ENCODE measurements at regions not wholly inside any gene's neighbourhood (a gene's known extent, or its start where the extent isn't known, plus 50 kb on each side); places are given as distances from the start of the nearest gene placed in this dataset.

- no peak for DNase-seq
- no peak for TF ChIP-seq CTCF (IDR thresholded peaks at IDR 0.05)
- H3K36me3 ChIP-seq, result no peaks in the 10 kb centered on the region
- no peak overlapping the region for H3K27ac ChIP-seq
- H3K4me1 ChIP-seq, result no peaks in the 10 kb centered on the region
- H3K9me3 ChIP-seq, result no peaks in the 10 kb centered on the region
- no peak overlapping the region for H3K9ac ChIP-seq (ENCODE audit: low read depth in 2 of 2, low read length in 2 of 2)
- peaks cover 2% of the 10 kb centered on the region for H3K27me3 ChIP-seq
- intact Hi-C loops (cut with DNase I), result no loop called here
- H3K4me3 ChIP-seq, result no peak overlapping the region
Observed at GRCh38 chr3:184485906-184486305, 75.7 kb upstream of the EPHB3 start.

DNA sequence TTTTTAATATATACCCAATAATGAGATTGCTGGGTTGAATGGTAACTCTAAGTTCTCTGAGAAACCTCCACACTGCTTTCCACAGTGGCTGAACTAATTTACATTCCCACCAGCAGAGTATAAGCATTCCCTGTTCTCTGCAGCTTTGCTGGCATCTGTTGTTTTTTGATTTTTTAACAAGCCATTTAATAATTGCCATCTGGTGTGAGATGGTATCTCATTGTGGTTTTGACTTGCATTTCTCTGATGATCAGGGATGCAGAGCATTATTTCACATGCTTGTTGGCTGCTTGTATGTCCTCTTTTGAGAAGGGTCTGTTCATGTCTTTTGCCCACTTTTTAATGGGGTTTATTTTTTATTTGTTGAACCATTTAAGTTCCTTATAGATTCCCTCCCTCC lies 75.0 kb upstream of the EPHB3 start:
- no peak overlapping the region for H3K27ac ChIP-seq
- peaks cover 9% of the 10 kb centered on the region for H3K27me3 ChIP-seq
- H3K9me3 ChIP-seq, result no peaks in the 10 kb centered on the region
- no peak for TF ChIP-seq CTCF (IDR thresholded peaks at IDR 0.05)
- H3K4me3 ChIP-seq, result no peak overlapping the region
- H3K4me1 ChIP-seq, result no peaks in the 10 kb centered on the region
- H3K36me3 ChIP-seq, result no peaks in the 10 kb centered on the region
- intact Hi-C loops (cut with DNase I), result no loop called here
- no peak for DNase-seq
- H3K9ac ChIP-seq (ENCODE audit: low read depth in 2 of 2, low read length in 2 of 2), result no peak overlapping the region

DNA sequence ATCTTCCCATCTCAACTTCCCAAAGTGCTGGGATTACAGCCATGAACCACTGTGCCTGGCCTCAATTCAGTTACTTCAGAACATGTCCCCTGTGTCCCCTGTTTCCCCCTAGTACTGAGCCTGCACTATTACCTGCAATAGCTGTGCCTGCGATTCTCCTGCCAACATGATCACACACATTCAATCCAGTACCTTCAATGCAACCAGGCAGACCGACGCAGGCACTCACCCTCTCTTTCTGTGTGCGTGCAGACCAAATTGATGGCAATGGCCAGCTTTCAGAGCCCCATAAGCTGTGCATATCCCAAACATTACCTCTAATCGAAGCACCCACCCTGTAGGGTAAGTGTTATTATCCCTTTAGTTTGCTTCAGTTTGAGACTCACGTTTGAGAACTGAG lies 73.0 kb upstream of the EPHB3 start:
- peaks cover 17% of the 10 kb centered on the region for H3K27me3 ChIP-seq
- no peaks in the 10 kb centered on the region for H3K9me3 ChIP-seq
- DNase-seq, result no peak
- H3K4me3 ChIP-seq, result no peak overlapping the region
- H3K27ac ChIP-seq, result no peak overlapping the region
- no peaks in the 10 kb centered on the region for H3K4me1 ChIP-seq
- intact Hi-C loops (cut with DNase I), result no loop called here
- H3K9ac ChIP-seq (ENCODE audit: low read depth in 2 of 2, low read length in 2 of 2), result no peak overlapping the region
- no peaks in the 10 kb centered on the region for H3K36me3 ChIP-seq
- no peak for TF ChIP-seq CTCF (IDR thresholded peaks at IDR 0.05)

- H3K27ac ChIP-seq, result no peak overlapping the region
- no peaks in the 10 kb centered on the region for H3K36me3 ChIP-seq
- no peaks in the 10 kb centered on the region for H3K4me1 ChIP-seq
- no peak for DNase-seq
- intact Hi-C loops (cut with DNase I), result no loop called here
- no peak overlapping the region for H3K9ac ChIP-seq (ENCODE audit: low read depth in 2 of 2, low read length in 2 of 2)
- H3K27me3 ChIP-seq, result peaks cover 17% of the 10 kb centered on the region
- H3K9me3 ChIP-seq, result no peaks in the 10 kb centered on the region
- no peak for TF ChIP-seq CTCF (IDR thresholded peaks at IDR 0.05)
- no peak overlapping the region for H3K4me3 ChIP-seq
Observed at GRCh38 chr3:184489268-184489841, 72.2 kb upstream of the EPHB3 start.

GRCh38 chr3:184491011-184491576 lies 70.5 kb upstream of the EPHB3 start:
- no peak overlapping the region for H3K4me3 ChIP-seq
- H3K9ac ChIP-seq (ENCODE audit: low read depth in 2 of 2, low read length in 2 of 2), result no peak overlapping the region
- intact Hi-C loops (cut with DNase I), result no loop called here
- H3K9me3 ChIP-seq, result no peaks in the 10 kb centered on the region
- H3K27ac ChIP-seq, result no peak overlapping the region
- DNase-seq, result peak; percentile 64
- peaks cover 17% of the 10 kb centered on the region for H3K27me3 ChIP-seq
- no peak for TF ChIP-seq CTCF (IDR thresholded peaks at IDR 0.05)
- H3K4me1 ChIP-seq, result no peaks in the 10 kb centered on the region
- H3K36me3 ChIP-seq, result no peaks in the 10 kb centered on the region
